Right cardiac atrium (tissue), 5 donors: ENCODE measurements at regions not wholly inside any gene's neighbourhood (a gene's known extent, or its start where the extent isn't known, plus 50 kb on each side); places are given as distances from the start of the nearest gene placed in this dataset.

ENCODE experiments used
- ATAC-seq, 2 donors: fragments of 200-7000 bp; cut with Tn5 transposase; one replicate each; pipeline versions ENCODE4 v1.8.0 to v1.9.1; 2020; ENCODE audit warnings: moderate library complexity in 2 of 2, mild to moderate bottlenecking in 1 of 2
- DNase-seq, 3 donors: peaks; one replicate each; pipeline ENCODE4 v3.0.0-alpha.2; 2020
- H3K27ac ChIP-seq: one replicate; pipeline ENCODE4 v1.5.1; 2013; ENCODE audit warnings: mild to moderate bottlenecking, low read length, control low read depth, moderate library complexity
- H3K27me3 ChIP-seq: one replicate; pipeline ENCODE4 v1.6.1; 2013; ENCODE audit not compliant: control insufficient read depth, insufficient read depth
- H3K4me1 ChIP-seq: one replicate; pipeline ENCODE4 v1.6.1; 2013; ENCODE audit warnings: low read length; ENCODE audit not compliant: control insufficient read depth, insufficient read depth
- H3K4me3 ChIP-seq: one replicate; pipeline ENCODE4 v1.5.1; 2013; ENCODE audit warnings: low read length, control low read depth
- H3K9me3 ChIP-seq: one replicate; pipeline ENCODE4 v1.6.1; 2013; ENCODE audit warnings: low read length; ENCODE audit not compliant: control insufficient read depth
- WGBS: extraction: QIAGEN DNeasy Blood & Tissue Kit; methylation state at CpG from one replicate; pipeline ENCODE4 v1.1.7; 2013; 5-methylcytosine and 5-hydroxymethylcytosine counted together
- intact Hi-C, 4 donors: fragments of 100-400 bp; cut with DNase I; formaldehyde crosslinking; loops; one replicate each; pipeline versions ENCODE4 v1.11.0 to v1.14.0; 2022 to 2023
- donor health status: healthy with polysubstance abuse.
- donor health status: DM: no; HTN: yes; CAD: no.
- donor health status: DM: no; HTN: no; CAD: no.
- donor health status: DM: no; HTN: yes; CAD: no; lungs with severe emphysema.
- donor health status: DM: yes; HTN: yes; CAD: no.

GRCh38 chr18:78596794-78597345, 382.7 kb upstream of the SALL3 start:
- Histone ChIP-seq H3K4me1 (no peaks in the 10 kb centered on the region), H3K9me3 (no peaks in the 10 kb centered on the region), H3K27me3 (no peaks in the 10 kb centered on the region), H3K27ac (no peak overlapping the region), H3K4me3 (no peak overlapping the region)
- ATAC-seq (no peak), DNase-seq (no peak)
- 44% methylated on average over 8 of the region's 8 CpGs for WGBS
- intact Hi-C loops: no loop called here

DNA sequence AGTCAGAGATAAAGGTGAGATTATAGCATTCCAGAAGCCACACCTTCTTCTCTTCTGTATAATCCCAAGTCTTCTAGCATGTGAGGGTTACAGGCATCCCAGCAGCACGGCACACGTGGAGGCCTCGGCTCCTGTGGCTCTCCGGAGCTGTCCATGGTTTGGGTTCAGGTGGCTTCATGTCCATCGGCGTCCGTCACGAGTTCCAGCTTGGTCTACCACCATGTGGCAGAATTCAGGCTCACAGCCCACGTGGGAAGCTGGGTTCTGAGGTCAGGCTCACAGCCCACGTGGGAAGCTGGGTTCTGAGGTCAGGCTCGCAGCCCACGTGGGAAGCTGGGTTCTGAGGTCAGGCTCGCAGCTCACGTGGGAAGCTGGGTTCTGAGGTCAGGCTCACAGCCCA, 378.3 kb upstream of the SALL3 start:
- no peak for DNase-seq
- Histone ChIP-seq H3K27ac (no peak overlapping the region), H3K9me3 (no peaks in the 10 kb centered on the region), H3K4me3 (no peak overlapping the region), H3K27me3 (no peaks in the 10 kb centered on the region), H3K4me1 (no peaks in the 10 kb centered on the region)
- ATAC-seq: no peak
- WGBS: 59% methylated on average over 14 of the region's 14 CpGs
- intact Hi-C loops: no loop called here

- intact Hi-C loops: no loop called here
- ATAC-seq (no peak), DNase-seq (no peak)
- 78% methylated on average over 7 of the region's 7 CpGs for WGBS
- Histone ChIP-seq H3K4me1 (no peaks in the 10 kb centered on the region), H3K27me3 (no peaks in the 10 kb centered on the region), H3K9me3 (no peaks in the 10 kb centered on the region), H3K27ac (no peak overlapping the region), H3K4me3 (no peak overlapping the region)
Measured at GRCh38 chr18:78601923-78602322, 377.7 kb upstream of the SALL3 start.

DNA sequence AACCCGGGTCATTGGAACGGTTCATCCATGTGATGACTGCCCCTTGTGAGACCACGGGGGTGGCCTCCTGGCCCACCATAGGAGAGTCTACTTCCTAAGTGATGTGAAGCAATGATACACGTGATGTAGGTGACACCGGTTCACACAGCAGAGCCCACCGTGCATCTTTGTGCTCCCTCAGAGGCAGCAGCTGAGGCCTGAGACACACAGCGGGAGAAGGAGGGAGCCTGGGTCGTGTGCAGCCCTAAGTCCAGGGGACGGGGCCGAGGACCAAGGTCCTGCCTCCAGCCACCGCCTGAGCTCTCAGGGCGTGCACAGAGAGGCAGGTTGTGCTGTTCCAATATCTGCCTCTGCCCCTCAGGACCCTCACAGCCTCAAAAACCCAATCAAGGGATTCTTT, 377.2 kb upstream of the SALL3 start:
- Histone ChIP-seq H3K9me3 (no peaks in the 10 kb centered on the region), H3K4me1 (no peaks in the 10 kb centered on the region), H3K27me3 (no peaks in the 10 kb centered on the region), H3K4me3 (no peak overlapping the region), H3K27ac (no peak overlapping the region)
- DNase-seq (no peak), ATAC-seq (no peak)
- intact Hi-C loops: no loop called here
- WGBS: 83% methylated on average over 12 of the region's 12 CpGs

- 55% methylated on average over 25 of the region's 25 CpGs for WGBS
- Histone ChIP-seq H3K27me3 (no peaks in the 10 kb centered on the region), H3K9me3 (no peaks in the 10 kb centered on the region), H3K4me3 (no peak overlapping the region), H3K27ac (no peak overlapping the region), H3K4me1 (no peaks in the 10 kb centered on the region)
- ATAC-seq (no peak), DNase-seq (no peak)
- intact Hi-C loops: no loop called here
Measured at GRCh38 chr18:78603102-78603983, 376.3 kb upstream of the SALL3 start.

- intact Hi-C loops: no loop called here
- DNase-seq: no peak
- no peak overlapping the region for H3K27ac ChIP-seq
- no peak overlapping the region for H3K4me3 ChIP-seq
- ATAC-seq: no peak
- H3K4me1 ChIP-seq: no peaks in the 10 kb centered on the region
- no peaks in the 10 kb centered on the region for H3K9me3 ChIP-seq
- 96% methylated on average over 16 of the region's 16 CpGs for WGBS
- no peaks in the 10 kb centered on the region for H3K27me3 ChIP-seq
Measured at GRCh38 chr18:78605255-78605654, 374.4 kb upstream of the SALL3 start.

DNA sequence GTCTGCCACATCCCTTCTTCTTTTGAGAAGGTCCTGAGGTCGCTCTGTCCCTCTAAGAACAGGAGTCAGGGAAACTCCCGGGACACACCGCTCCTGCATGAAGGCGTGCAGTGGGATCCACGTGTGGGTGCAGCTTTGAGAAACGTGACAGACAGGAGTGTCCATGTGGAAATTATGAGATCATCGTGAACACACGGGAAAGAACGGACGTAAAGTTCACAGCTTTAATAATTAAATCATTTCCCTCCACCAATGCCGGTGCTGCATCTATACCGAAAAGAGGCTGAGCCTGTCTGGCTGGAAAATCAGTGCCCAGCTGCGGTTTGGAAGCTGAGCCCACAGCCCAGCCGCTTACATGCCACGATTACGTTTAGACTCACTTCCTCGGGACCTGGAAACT, 372.4 kb upstream of the SALL3 start:
- intact Hi-C loops: no loop called here
- 75% methylated on average over 17 of the region's 17 CpGs for WGBS

DNA sequence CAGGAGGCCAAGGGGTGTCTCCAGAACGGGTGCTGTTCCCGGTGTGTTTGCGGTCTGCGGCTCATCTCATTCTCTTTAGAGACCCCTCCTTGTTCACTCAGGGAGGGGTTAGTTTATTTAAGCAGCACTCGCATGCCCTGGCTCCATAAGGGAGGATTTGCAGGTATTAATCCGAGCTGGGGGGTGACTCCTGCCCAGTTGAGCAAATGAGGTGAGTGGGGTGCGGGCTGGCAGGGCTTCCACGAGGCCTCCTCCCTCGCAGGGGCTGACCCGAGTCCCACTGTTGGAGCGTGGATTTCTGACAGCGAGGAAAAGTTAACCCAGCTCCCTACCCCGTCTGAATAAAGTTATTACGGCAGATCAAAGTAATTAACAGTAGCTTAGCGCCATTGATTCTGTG, 371.8 kb upstream of the SALL3 start:
- ATAC-seq: no peak
- WGBS: 87% methylated on average over 15 of the region's 15 CpGs

More for the DNA sequence above, 372.4 kb upstream of the SALL3 start:
- ATAC-seq (no peak), DNase-seq (no peak)
- Histone ChIP-seq H3K27ac (no peak overlapping the region), H3K4me1 (no peaks in the 10 kb centered on the region), H3K9me3 (no peaks in the 10 kb centered on the region), H3K27me3 (no peaks in the 10 kb centered on the region), H3K4me3 (no peak overlapping the region)

DNA sequence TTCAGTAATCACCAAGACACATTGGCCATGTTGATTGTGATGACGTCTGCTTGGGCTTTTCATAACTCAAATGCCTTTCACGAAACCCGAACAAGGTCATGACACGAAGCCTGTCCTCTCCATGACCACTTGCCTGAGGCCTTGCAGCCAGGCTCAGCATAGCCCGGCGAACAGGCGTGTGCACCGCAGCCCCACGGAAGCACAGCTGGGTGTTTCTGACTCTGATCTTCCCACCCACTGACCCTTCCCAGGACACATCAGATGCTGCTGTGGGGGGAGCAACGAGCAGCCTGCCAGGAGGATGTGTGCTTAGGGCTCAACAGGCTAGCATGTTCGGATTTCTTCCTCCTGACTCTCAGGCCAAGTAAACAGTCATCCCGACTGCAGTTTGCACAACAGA, 369.4 kb upstream of the SALL3 start:
- intact Hi-C loops: no loop called here
- no peak overlapping the region for H3K27ac ChIP-seq
- no peak for DNase-seq

More for the DNA sequence above, 371.8 kb upstream of the SALL3 start:
- no peaks in the 10 kb centered on the region for H3K4me1 ChIP-seq
- no peak for DNase-seq
- H3K27ac ChIP-seq: no peak overlapping the region
- no peaks in the 10 kb centered on the region for H3K9me3 ChIP-seq
- H3K27me3 ChIP-seq: no peaks in the 10 kb centered on the region
- intact Hi-C loops: no loop called here
- H3K4me3 ChIP-seq: no peak overlapping the region

GRCh38 chr18:78611201-78611800, 368.3 kb upstream of the SALL3 start:
- no peaks in the 10 kb centered on the region for H3K4me1 ChIP-seq

More for the DNA sequence above, 369.4 kb upstream of the SALL3 start:
- Histone ChIP-seq H3K4me1 (no peaks in the 10 kb centered on the region), H3K27me3 (no peaks in the 10 kb centered on the region), H3K4me3 (no peak overlapping the region), H3K9me3 (no peaks in the 10 kb centered on the region)
- 71% methylated on average over 12 of the region's 12 CpGs for WGBS
- ATAC-seq: no peak

DNA sequence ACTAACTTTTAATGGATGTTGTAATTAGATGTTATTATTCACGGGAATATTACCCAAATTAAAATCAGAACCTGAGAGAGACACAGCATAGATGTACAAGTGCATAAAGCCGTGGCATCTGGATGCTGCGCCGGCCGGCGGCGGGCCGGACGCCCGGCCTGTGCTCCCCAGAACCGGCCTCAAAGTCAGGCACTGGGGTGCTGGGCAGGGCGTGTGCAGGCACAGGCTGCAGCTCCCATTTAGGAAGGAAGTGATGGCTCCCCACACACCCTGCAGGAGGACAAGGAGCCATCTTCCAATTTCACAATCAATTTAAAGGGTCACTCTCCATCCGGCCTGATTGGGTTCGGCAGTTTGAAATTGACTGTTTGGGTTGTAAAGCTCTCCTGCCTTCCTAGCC, 367.7 kb upstream of the SALL3 start:
- DNase-seq (no peak), ATAC-seq (no peak)
- no peaks in the 10 kb centered on the region for H3K9me3 ChIP-seq
- H3K4me1 ChIP-seq: no peaks in the 10 kb centered on the region
- WGBS: 84% methylated on average over 14 of the region's 14 CpGs
- H3K4me3 ChIP-seq: no peak overlapping the region
- H3K27ac ChIP-seq: no peak overlapping the region
- no peaks in the 10 kb centered on the region for H3K27me3 ChIP-seq
- intact Hi-C loops: no loop called here

More at GRCh38 chr18:78611201-78611800, 368.3 kb upstream of the SALL3 start:
- intact Hi-C loops: no loop called here
- Histone ChIP-seq H3K27me3 (no peaks in the 10 kb centered on the region), H3K27ac (no peak overlapping the region), H3K9me3 (no peaks in the 10 kb centered on the region), H3K4me3 (no peak overlapping the region)
- no peak for DNase-seq
- ATAC-seq: no peak
- 83% methylated on average over 16 of the region's 16 CpGs for WGBS
